Mesothelial cell of epicardium (in vitro differentiated cells): ENCODE measurements at regions not wholly inside any gene's neighbourhood (a gene's known extent, or its start where the extent isn't known, plus 50 kb on each side); places are given as distances from the start of the nearest gene placed in this dataset.
"Not testable (repeated sequence)": the region's sequence is repeated elsewhere in the genome, so short reads cannot be mapped to it uniquely, and the experiment has no call there.

Source experiments
- DNase-seq, 2 experiments: peaks; one replicate each; pipeline ENCODE4 v3.0.0; 2021; ENCODE audit warnings: low spot score in 2 of 2; ENCODE audit not compliant: unreplicated experiment in 2 of 2
- H3K27ac Mint-ChIP-seq: 2 replicates; pipeline ENCODE4 v1.8.0; 2021; ENCODE audit warnings: mixed read lengths
- H3K27me3 Mint-ChIP-seq: 2 replicates; pipeline ENCODE4 v1.8.0; 2021; ENCODE audit warnings: low read depth, mixed read lengths
- H3K36me3 Mint-ChIP-seq: 2 replicates; pipeline ENCODE4 v1.8.0; 2021; ENCODE audit warnings: mixed read lengths
- H3K4me1 Mint-ChIP-seq: 2 replicates; pipeline ENCODE4 v1.8.0; 2021; ENCODE audit warnings: mixed read lengths
- H3K4me3 Mint-ChIP-seq: 2 replicates; pipeline ENCODE4 v1.8.0; 2021; ENCODE audit warnings: mild to moderate bottlenecking, moderate library complexity, mixed read lengths
- H3K9me3 Mint-ChIP-seq: 2 replicates; pipeline ENCODE4 v1.8.0; 2021; ENCODE audit warnings: mixed read lengths
- CTCF ChIP-seq: fragments of 200-600 bp; sonication (generic); IDR thresholded peaks from one replicate; pipeline ENCODE4 v1.5.0; 2021; ENCODE audit warnings: antibody characterized with exemption; ENCODE audit not compliant: unreplicated experiment

GRCh38 chr6:153309651-153310050 lies 178.6 kb upstream of the RGS17 start:
- H3K4me3 Mint-ChIP-seq = no peak overlapping the region
- no peaks in the 10 kb centered on the region for H3K4me1 Mint-ChIP-seq
- no peak for DNase-seq
- H3K9me3 Mint-ChIP-seq = no peaks in the 10 kb centered on the region
- no peak for TF ChIP-seq CTCF
- no peaks in the 10 kb centered on the region for H3K36me3 Mint-ChIP-seq
- peaks cover 16% of the 10 kb centered on the region for H3K27me3 Mint-ChIP-seq
- no peak overlapping the region for H3K27ac Mint-ChIP-seq

GRCh38 chr6:153302133-153302532 lies 171.1 kb upstream of the RGS17 start:
- H3K9me3 Mint-ChIP-seq = no peaks in the 10 kb centered on the region
- no peak overlapping the region for H3K4me3 Mint-ChIP-seq
- H3K27me3 Mint-ChIP-seq = peaks cover 3% of the 10 kb centered on the region
- no peaks in the 10 kb centered on the region for H3K36me3 Mint-ChIP-seq
- no peaks in the 10 kb centered on the region for H3K4me1 Mint-ChIP-seq
- no peak overlapping the region for H3K27ac Mint-ChIP-seq
- no peak for TF ChIP-seq CTCF
- DNase-seq = no peak

GRCh38 chr6:153301602-153302001 lies 170.5 kb upstream of the RGS17 start:
- Mint-ChIP-seq H3K4me3 (no peak overlapping the region), H3K36me3 (no peaks in the 10 kb centered on the region), H3K9me3 (no peaks in the 10 kb centered on the region), H3K27me3 (peaks cover 3% of the 10 kb centered on the region), H3K4me1 (no peaks in the 10 kb centered on the region), H3K27ac (no peak overlapping the region)
- DNase-seq = no peak
- TF ChIP-seq CTCF = no peak

GRCh38 chr6:153282456-153282855 lies 151.4 kb upstream of the RGS17 start:
- H3K27me3 Mint-ChIP-seq, H3K9me3 Mint-ChIP-seq, DNase-seq, H3K27ac Mint-ChIP-seq, H3K4me3 Mint-ChIP-seq, H3K4me1 Mint-ChIP-seq, H3K36me3 Mint-ChIP-seq: not testable (repeated sequence)

- Mint-ChIP-seq H3K27ac (no peak overlapping the region), H3K27me3 (no peaks in the 10 kb centered on the region), H3K4me3 (no peak overlapping the region), H3K4me1 (no peaks in the 10 kb centered on the region), H3K9me3 (peaks cover 23% of the 10 kb centered on the region), H3K36me3 (no peaks in the 10 kb centered on the region)
- TF ChIP-seq CTCF = no peak
- DNase-seq = no peak
Measured at GRCh38 chr6:153275997-153276396, 144.9 kb upstream of the RGS17 start.

GRCh38 chr6:153272201-153272980 lies 141.3 kb upstream of the RGS17 start:
- Mint-ChIP-seq H3K27me3 (no peaks in the 10 kb centered on the region), H3K4me1 (no peaks in the 10 kb centered on the region), H3K9me3 (peaks cover 29% of the 10 kb centered on the region), H3K36me3 (no peaks in the 10 kb centered on the region), H3K4me3 (no peak overlapping the region), H3K27ac (no peak overlapping the region)
- no peak for DNase-seq
- no peak for TF ChIP-seq CTCF
